GM10248 (cell line): ENCODE measurements at regions not wholly inside any gene's neighbourhood (a gene's known extent, or its start where the extent isn't known, plus 50 kb on each side); places are given as distances from the start of the nearest gene placed in this dataset.

Source experiments
- CTCF ChIA-PET: fragments of 300-600 bp; sonication (Branson Sonifier 250); formaldehyde crosslinking; extraction: SDS; loops from one replicate; lab custom pipeline; 2021; ENCODE audit warnings: antibody characterized with exemption; lab: Yijun Ruan, JAX
- POLR2A ChIA-PET: fragments of 350-650 bp; sonication (Branson Sonifier 250); formaldehyde crosslinking; extraction: SDS; loops from one replicate; lab custom pipeline; 2020; ENCODE audit warnings: antibody characterized with exemption; lab: Yijun Ruan, JAX
- DNase-seq: peaks from one replicate; pipeline ENCODE4 v3.0.0; 2012; ENCODE audit errors: extremely low spot score
- CTCF ChIP-seq: IDR thresholded peaks from 2 replicates; pipeline ENCODE4 v1.5.1; 2012; ENCODE audit warnings: mild to moderate bottlenecking, low read depth; ENCODE audit errors: extremely low read depth, missing control alignments, control extremely low read depth

DNA sequence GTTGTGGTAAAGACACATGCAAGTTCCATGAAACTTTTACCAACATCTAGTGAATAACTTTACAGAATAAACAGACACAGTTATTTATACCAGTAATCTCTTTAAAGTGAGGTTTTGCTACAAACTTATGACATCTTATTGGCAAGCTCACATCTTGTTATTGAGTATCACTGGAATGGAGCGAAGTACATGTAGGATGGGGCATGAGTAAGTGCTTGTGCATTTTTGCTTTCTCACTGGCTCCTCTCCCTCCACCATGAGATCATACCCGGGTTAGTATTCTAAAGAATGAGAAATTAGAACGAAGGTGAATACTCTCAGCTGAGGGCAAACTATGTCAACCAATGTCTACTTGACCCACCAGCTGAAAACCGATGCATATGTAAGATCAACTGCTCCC lies 193.3 kb upstream of the ZNF717 start:
- TF ChIP-seq CTCF = no peak
- POLR2A ChIA-PET = no interaction called here
- no peak for DNase-seq
- CTCF ChIA-PET = interaction anchor here (1.1 kb wide), 1 partner anchor 18 kb away, joined by 4 read pairs; no protein-coding TSS in a partner anchor

DNA sequence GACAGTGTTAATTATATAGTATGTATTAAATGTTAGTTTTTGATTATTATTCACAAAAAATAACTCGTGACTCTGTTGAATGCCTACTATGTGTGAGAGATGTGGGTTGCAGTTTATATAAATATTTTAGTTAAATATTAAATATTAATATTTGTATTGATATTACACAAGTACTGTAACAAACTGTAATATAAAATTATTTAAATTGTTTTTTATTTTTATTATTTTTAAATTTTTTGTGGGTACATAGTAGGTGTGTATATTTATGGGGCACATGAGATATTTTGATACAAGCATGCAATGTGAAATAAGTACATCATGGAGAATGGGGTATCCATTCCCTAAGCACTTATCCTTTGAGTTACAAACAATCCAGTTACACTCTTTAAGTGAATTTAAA lies 196.1 kb upstream of the ZNF717 start:
- POLR2A ChIA-PET = no interaction called here
- no peak for TF ChIP-seq CTCF
- DNase-seq = no peak
- CTCF ChIA-PET = no interaction called here

GRCh38 chr3:75982151-75982550 lies 196.8 kb upstream of the ZNF717 start:
- DNase-seq = no peak
- no peak for TF ChIP-seq CTCF
- ChIA-PET CTCF (no interaction called here), POLR2A (no interaction called here)

DNA sequence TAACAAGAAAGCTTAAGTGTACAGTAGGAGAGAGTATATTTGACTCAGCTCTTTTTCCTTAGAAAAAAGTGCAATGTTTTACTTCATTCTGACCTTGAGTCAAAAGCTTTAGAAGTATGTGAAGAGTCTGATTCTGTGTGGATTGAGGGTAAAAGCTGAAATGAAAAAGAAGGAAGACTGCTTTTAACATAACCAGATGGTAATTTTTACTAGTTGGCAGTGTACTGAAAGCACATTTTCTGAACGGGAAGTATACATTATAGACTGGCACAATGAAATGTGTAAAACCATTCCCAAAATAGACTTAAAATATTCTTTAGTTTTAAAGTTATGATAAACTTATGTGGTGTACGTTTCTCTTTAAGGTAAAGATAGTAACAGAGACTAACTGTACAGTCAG lies 197.8 kb upstream of the ZNF717 start:
- no peak for TF ChIP-seq CTCF
- ChIA-PET CTCF (interaction anchor here (1.7 kb wide), 1 partner anchor 10 kb away, joined by 4 read pairs; no protein-coding TSS in a partner anchor), POLR2A (no interaction called here)
- DNase-seq = no peak

DNA sequence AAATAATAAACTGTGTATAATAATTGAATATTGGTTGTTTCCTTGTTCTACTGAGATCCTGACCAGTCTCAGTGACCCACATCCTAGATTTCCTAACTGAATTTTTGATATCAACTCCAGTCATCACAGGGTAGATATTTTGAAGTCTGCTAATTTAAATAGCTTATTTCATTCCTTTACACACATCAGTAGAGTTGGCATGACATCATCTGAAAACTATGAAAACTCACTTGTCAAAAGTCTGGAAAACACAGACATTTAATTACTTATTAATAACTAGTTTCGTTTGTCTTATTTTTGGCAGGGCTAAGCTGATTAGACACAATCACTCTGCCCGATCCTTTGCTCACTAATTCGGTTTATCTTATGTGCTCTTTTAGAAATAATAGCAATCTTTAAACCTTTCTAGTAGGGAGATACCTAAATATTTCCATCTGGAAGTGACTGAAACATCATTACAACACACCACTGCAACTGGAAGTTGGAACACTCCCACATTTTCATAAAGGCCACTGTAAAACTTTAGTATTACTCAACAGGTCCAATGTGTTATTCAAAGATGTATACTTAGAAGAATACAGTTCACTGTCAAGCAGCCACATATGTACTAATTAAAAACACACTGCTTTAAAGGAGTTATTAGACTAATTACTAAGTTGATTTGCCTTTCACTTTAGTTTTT lies 198.4 kb upstream of the ZNF717 start:
- no peak for TF ChIP-seq CTCF
- CTCF ChIA-PET = interaction anchor here (1.7 kb wide), 1 partner anchor 11 kb away, joined by 4 read pairs; no protein-coding TSS in a partner anchor
- POLR2A ChIA-PET = no interaction called here
- no peak for DNase-seq

DNA sequence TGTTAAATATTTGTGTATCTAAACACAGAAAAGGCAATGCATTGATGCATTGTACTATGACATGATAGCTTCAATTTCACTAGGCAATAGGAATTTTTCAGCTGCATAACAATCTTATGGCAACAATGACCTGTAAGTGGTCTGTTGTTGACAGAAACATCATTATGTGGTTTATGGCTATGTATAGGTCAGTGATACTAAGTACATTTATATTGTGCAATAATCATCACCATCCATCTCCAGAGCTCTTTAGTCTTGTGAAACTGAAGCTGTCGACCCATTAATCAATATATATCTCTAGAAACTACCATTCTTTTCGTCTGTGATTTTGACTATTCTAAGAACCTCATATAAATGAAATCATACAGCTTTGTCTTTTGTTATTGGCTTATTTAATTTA lies 200.1 kb upstream of the ZNF717 start:
- DNase-seq = no peak
- POLR2A ChIA-PET = no interaction called here
- TF ChIP-seq CTCF = no peak
- CTCF ChIA-PET = no interaction called here
